HG03175 (cell line): ENCODE measurements at regions not wholly inside any gene's neighbourhood (a gene's known extent, or its start where the extent isn't known, plus 50 kb on each side); places are given as distances from the start of the nearest gene placed in this dataset.

Experiments
- ATAC-seq: cut with Tn5 transposase; IDR thresholded peaks from one replicate; pipeline ENCODE4 v1.9.1; 2021; ENCODE audit warnings: mild to moderate bottlenecking, moderate library complexity; ENCODE audit not compliant: unreplicated experiment

- ATAC-seq = no peak
Measured at GRCh38 chr5:141800617-141801016, 77.6 kb downstream of the PCDH1 start.

GRCh38 chr5:141799507-141800167, 78.6 kb downstream of the PCDH1 start:
- ATAC-seq = no peak

- no peak for ATAC-seq
Measured at GRCh38 chr5:141797425-141797824, 80.8 kb downstream of the PCDH1 start.

- ATAC-seq = no peak
Measured at GRCh38 chr5:141795421-141795820, 82.8 kb downstream of the PCDH1 start.

GRCh38 chr5:141793881-141794280, 84.3 kb downstream of the PCDH1 start:
- ATAC-seq = no peak

GRCh38 chr5:141793403-141793802, 84.8 kb downstream of the PCDH1 start:
- no peak for ATAC-seq

GRCh38 chr5:141790630-141791029, 87.6 kb downstream of the PCDH1 start:
- ATAC-seq = no peak

GRCh38 chr5:141789330-141789729, 88.9 kb downstream of the PCDH1 start:
- ATAC-seq = no peak

GRCh38 chr5:141788296-141788970, 89.8 kb downstream of the PCDH1 start:
- no peak for ATAC-seq

- no peak for ATAC-seq
Measured at GRCh38 chr5:141787376-141787775, 90.8 kb downstream of the PCDH1 start.

- ATAC-seq = no peak
Measured at GRCh38 chr5:141786700-141787099, 91.5 kb downstream of the PCDH1 start.

- ATAC-seq = no peak
Measured at GRCh38 chr5:141785711-141786110, 92.5 kb downstream of the PCDH1 start.

- no peak for ATAC-seq
Measured at GRCh38 chr5:141785135-141785534, 93.1 kb downstream of the PCDH1 start.

- ATAC-seq = no peak
Measured at GRCh38 chr5:141784529-141784928, 93.7 kb downstream of the PCDH1 start.

- no peak for ATAC-seq
Measured at GRCh38 chr5:141783947-141784296, 94.3 kb downstream of the PCDH1 start.

GRCh38 chr5:141783005-141783946, 94.9 kb downstream of the PCDH1 start:
- no peak for ATAC-seq

- no peak for ATAC-seq
Measured at GRCh38 chr5:141781910-141782309, 96.3 kb downstream of the PCDH1 start.

GRCh38 chr5:141780952-141781781, 97.0 kb downstream of the PCDH1 start:
- ATAC-seq = no peak

GRCh38 chr5:141780240-141780951, 97.8 kb downstream of the PCDH1 start:
- no peak for ATAC-seq

- ATAC-seq = no peak
Measured at GRCh38 chr5:141779503-141779973, 97.5 kb upstream of the ARAP3 start.
